ENCODE measurements at regions not wholly inside any gene's neighbourhood (a gene's known extent, or its start where the extent isn't known, plus 50 kb on each side); places are given as distances from the start of the nearest gene placed in this dataset.

- TF ChIP-seq CTCF (conservative IDR thresholded peaks at IDR 0.05; ENCODE audit: low read depth, low read length): no peak
- no peak for TF ChIP-seq EZH2 (IDR thresholded peaks at IDR 0.05; ENCODE audit: borderline replicate concordance, low read depth, low read length, poor library complexity, severe bottlenecking)
Measured at GRCh38 chr3:115321400-115321805, 174.3 kb upstream of the ZBTB20 start.

Data from A673 (cell line).